ENCODE measurements at regions not wholly inside any gene's neighbourhood (a gene's known extent, or its start where the extent isn't known, plus 50 kb on each side); places are given as distances from the start of the nearest gene placed in this dataset.

DNA sequence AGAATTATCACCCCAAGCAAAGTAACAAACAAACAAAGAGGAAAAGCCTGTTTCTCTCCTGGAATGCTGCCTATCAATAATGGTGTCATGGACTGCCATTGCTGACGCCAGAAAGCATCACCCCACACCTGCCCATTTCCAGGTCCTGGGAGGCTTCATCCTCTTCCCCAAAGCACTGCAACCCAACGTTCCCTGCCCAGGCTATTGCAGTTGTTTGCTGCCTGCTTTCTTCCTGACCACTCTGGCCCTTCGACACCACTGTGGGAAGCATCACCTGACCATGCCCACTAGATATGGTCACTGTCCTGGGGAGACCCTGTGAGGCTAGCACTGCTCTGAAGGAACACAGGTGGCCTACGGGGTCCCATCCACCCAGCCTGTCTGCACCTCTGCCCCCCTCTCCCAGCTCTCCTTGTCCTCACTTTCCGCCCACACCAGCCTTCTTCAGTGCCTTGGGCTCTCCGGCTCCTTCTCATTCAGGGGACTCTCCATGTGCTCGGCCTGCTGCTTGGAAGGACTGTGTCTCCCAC is 439.6 kb downstream of the GLRX3 start:
- no peak for TF ChIP-seq GATA2 (IDR thresholded peaks at IDR 0.05; ENCODE audit: low read depth, low read length)
- TF ChIP-seq GATA3 (IDR thresholded peaks at IDR 0.05; ENCODE audit: low read depth, low read length), result no peak

GRCh38 chr10:130576427-130576826 is 440.2 kb downstream of the GLRX3 start:
- TF ChIP-seq GATA3 (IDR thresholded peaks at IDR 0.05; ENCODE audit: low read depth, low read length), result no peak
- no peak for TF ChIP-seq GATA2 (IDR thresholded peaks at IDR 0.05; ENCODE audit: low read depth, low read length)

- TF ChIP-seq GATA2 (IDR thresholded peaks at IDR 0.05; ENCODE audit: low read depth, low read length) (no peak), GATA3 (IDR thresholded peaks at IDR 0.05; ENCODE audit: low read depth, low read length) (no peak)
These were observed 440.8 kb downstream of the GLRX3 start for GRCh38 chr10:130577039-130577438.

GRCh38 chr10:130578532-130579289 is 442.5 kb downstream of the GLRX3 start:
- TF ChIP-seq GATA3 (IDR thresholded peaks at IDR 0.05; ENCODE audit: low read depth, low read length), result no peak
- no peak for TF ChIP-seq GATA2 (IDR thresholded peaks at IDR 0.05; ENCODE audit: low read depth, low read length)

DNA sequence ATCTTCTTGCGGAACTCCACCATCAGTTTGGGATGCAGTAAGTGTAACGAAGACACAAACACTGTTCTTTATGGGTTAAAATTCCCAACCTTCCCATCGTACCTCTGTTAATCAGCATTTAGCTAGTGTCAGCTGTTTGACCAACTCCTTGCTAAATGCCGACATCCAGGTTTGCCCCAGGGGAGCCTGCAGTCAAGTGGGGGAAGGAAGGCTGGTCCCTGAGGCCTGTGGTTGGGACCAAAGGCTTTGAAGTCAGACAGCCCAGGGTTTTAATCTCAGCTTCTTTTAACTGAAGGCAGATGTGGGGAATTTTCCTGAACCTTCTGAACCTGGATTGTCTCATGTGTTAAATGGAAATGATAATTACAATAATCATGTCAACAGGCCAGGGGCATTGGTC is 443.7 kb downstream of the GLRX3 start:
- TF ChIP-seq GATA2 (IDR thresholded peaks at IDR 0.05; ENCODE audit: low read depth, low read length) (no peak), GATA3 (IDR thresholded peaks at IDR 0.05; ENCODE audit: low read depth, low read length) (no peak)

- TF ChIP-seq GATA3 (IDR thresholded peaks at IDR 0.05; ENCODE audit: low read depth, low read length), result no peak
- TF ChIP-seq GATA2 (IDR thresholded peaks at IDR 0.05; ENCODE audit: low read depth, low read length), result no peak
These were observed 444.8 kb downstream of the GLRX3 start for GRCh38 chr10:130580975-130581374.

- TF ChIP-seq GATA2 (IDR thresholded peaks at IDR 0.05; ENCODE audit: low read depth, low read length) (no peak), GATA3 (IDR thresholded peaks at IDR 0.05; ENCODE audit: low read depth, low read length) (no peak)
These were observed 451.5 kb downstream of the GLRX3 start for GRCh38 chr10:130587718-130588117.

DNA sequence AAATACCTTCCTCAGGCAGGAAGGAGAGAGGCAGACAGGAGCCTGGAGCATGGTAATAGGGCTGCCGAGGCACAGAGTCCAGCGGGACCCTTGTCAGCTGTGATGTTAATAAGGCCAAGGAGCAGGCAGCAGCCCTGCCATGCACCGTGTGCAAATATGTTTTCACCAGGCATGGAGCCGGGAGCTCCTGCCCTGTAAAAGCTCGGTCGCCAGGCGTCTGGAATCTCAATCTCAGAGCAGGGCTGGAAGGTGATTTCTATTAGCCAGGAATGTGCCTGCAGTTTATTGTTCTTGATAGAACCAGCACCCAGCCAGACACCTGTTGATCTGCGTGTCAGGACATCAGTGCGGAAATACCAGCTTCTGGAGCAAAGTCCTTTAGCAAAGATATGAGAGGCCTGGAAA is 469.8 kb downstream of the GLRX3 start:
- TF ChIP-seq GATA2 (IDR thresholded peaks at IDR 0.05; ENCODE audit: low read depth, low read length), result no peak
- no peak for TF ChIP-seq GATA3 (IDR thresholded peaks at IDR 0.05; ENCODE audit: low read depth, low read length)

DNA sequence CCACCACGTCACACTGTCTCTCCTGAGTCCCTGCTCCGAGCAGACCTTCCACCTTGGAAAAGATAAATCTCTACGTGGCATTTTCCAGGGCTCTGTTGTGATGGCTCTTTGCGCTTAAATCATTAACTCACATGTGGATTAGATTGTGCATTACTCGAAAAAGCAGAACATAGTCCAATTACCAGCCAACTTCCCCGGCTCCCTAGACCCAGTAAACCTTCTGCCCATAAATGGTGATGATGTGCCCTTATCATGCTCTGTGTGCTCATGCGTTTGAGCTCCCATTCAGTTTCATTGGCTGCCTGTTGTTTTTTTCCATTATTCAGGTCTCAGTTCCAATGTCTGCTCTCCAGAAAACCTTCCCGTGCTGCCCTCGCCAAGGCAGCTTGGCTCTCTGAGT is 471.2 kb downstream of the GLRX3 start:
- no peak for TF ChIP-seq GATA3 (IDR thresholded peaks at IDR 0.05; ENCODE audit: low read depth, low read length)
- TF ChIP-seq GATA2 (IDR thresholded peaks at IDR 0.05; ENCODE audit: low read depth, low read length), result no peak

DNA sequence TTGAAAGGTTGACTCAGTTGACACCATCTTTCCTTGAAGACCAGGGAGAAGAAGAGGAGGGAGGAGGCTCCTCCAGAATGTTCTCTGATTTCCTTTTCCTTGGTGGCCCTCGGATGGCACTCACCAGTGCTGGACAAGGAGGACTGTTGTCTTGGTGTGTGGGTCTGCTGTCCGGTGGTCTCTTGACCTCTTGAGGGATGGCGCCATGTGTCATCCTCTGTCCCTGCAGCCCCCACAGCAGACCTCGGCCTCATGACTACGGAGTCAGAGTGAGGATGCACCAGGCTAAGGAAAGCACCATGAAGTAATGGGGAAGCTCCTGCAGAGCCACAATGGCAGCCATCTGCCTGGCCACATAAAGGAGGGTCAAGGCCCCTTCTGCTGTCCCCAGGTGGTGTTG is 475.0 kb downstream of the GLRX3 start:
- TF ChIP-seq GATA2 (IDR thresholded peaks at IDR 0.05; ENCODE audit: low read depth, low read length) (no peak), GATA3 (IDR thresholded peaks at IDR 0.05; ENCODE audit: low read depth, low read length) (no peak)

DNA sequence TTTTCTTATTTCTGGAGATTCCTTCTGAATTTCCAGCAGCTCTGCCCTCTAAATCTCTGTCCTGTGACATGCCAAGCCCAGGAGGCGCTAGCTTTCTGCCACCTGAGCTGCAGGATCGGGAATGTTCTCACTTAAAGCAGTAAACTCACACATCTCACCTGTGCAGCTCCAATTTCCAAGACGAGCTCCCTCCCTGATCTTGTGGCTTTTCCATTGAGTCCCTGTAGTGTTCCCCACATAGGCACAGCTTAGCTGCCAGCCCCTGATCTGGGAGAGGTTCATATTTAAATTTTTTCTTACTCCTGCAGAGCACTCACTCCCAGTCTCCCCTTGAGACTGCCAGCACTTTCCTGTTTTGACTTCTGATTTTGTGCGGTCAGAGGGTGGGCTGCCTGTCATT is 479.3 kb downstream of the GLRX3 start:
- no peak for TF ChIP-seq GATA3 (IDR thresholded peaks at IDR 0.05; ENCODE audit: low read depth, low read length)
- TF ChIP-seq GATA2 (IDR thresholded peaks at IDR 0.05; ENCODE audit: low read depth, low read length), result no peak

DNA sequence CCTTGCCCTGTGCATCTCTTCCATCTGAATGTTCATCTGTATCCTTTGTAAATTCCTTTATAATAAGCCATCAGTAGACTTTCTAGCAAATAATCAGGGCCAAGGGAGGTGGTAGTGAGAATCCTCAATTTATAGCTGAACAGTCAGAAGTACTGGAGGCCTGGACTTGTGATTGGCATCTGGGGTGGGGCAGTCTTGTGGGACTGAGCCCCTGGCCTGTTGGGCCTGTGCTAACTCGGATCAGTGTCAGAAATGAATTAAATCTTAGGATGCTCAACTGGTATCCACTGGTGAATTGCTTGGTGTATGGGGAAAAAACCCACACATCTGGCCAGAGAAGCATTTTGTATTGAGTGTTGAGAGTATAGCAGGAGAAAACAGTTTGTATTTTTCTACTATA is 481.8 kb downstream of the GLRX3 start:
- no peak for TF ChIP-seq GATA3 (IDR thresholded peaks at IDR 0.05; ENCODE audit: low read depth, low read length)
- no peak for TF ChIP-seq GATA2 (IDR thresholded peaks at IDR 0.05; ENCODE audit: low read depth, low read length)

DNA sequence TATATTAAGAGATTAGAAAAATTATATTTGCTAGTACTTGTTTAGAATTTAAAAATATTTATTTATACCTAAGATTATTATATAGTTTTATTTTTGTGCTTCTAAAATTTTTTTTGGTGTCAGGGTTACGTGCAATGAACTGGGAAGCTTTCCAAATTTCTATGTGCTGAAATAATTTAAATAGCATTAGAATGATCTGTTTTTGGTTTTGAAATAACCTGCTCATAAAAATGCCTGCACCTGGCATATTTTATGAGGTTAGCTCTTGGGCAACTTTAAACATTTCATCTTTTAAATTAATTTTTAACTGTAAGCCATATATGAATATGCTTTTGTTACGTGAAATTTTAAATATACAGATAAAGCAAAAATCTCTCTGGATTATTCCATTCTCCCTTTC is 482.5 kb downstream of the GLRX3 start:
- TF ChIP-seq GATA3 (IDR thresholded peaks at IDR 0.05; ENCODE audit: low read depth, low read length) (no peak), GATA2 (IDR thresholded peaks at IDR 0.05; ENCODE audit: low read depth, low read length) (no peak)

- TF ChIP-seq GATA3 (IDR thresholded peaks at IDR 0.05; ENCODE audit: low read depth, low read length), result 0 out of 2 replicates have a peak, but pooled peaks have one; percentile 43
- TF ChIP-seq GATA2 (IDR thresholded peaks at IDR 0.05; ENCODE audit: low read depth, low read length), result peak; percentile 81
These were observed 485.1 kb downstream of the GLRX3 start for GRCh38 chr10:130621231-130621775.

DNA sequence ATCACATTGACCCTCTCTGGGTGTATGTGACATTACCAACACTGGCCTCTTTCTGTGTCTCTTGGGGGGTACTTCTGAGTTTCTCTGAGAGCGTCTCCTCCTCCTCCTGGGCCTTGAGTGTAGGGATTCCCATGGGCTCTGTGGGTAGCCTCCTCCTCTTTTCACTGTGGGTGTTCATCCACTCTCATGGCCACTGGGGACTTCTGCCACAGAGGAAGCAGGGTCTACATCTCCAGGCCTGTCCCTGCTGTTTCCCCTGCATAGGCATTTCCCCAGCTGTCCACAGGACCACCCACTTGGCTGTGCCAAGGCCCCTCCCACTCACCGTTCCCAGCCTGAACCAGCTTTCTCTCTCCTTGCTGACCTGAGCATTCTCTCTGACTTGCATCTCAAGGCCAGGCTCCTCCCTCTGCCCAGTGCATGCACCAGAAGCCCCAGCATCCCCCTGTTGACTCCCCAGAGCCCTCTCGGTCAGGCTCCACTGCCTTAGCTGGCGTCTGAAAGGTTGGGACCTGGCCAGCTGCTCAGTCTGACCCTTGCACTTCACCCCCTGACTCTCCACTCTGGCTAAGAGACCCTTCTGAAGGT is 487.6 kb downstream of the GLRX3 start:
- TF ChIP-seq GATA2 (IDR thresholded peaks at IDR 0.05; ENCODE audit: low read depth, low read length), result no peak
- TF ChIP-seq GATA3 (IDR thresholded peaks at IDR 0.05; ENCODE audit: low read depth, low read length), result no peak

All from SH-SY5Y (cell line).